ENCODE measurements at regions not wholly inside any gene's neighbourhood (a gene's known extent, or its start where the extent isn't known, plus 50 kb on each side); places are given as distances from the start of the nearest gene placed in this dataset.

GRCh38 chr5:158055111-158055501, 196.2 kb upstream of the CLINT1 start:
- H3K36me3 Mint-ChIP-seq (ENCODE audit: insufficient read depth), result no peaks in the 10 kb centered on the region
- peaks cover 11% of the 10 kb centered on the region for H3K27me3 Mint-ChIP-seq
- DNase-seq (ENCODE audit: low spot score, unreplicated experiment), result no peak
- H3K4me3 Mint-ChIP-seq (ENCODE audit: low read depth), result no peak overlapping the region
- H3K9me3 Mint-ChIP-seq (ENCODE audit: low read depth), result no peaks in the 10 kb centered on the region
- no peak for TF ChIP-seq CTCF (IDR thresholded peaks at IDR 0.05; ENCODE audit: unreplicated experiment)
- H3K4me1 Mint-ChIP-seq (ENCODE audit: low read depth), result peaks cover 17% of the 10 kb centered on the region
- peak overlapping the region; percentile 19 for H3K27ac Mint-ChIP-seq

GRCh38 chr5:158054223-158055110, 195.5 kb upstream of the CLINT1 start:
- H3K27me3 Mint-ChIP-seq, result peaks cover 11% of the 10 kb centered on the region
- H3K4me1 Mint-ChIP-seq (ENCODE audit: low read depth), result peaks cover 17% of the 10 kb centered on the region
- no peak for DNase-seq (ENCODE audit: low spot score, unreplicated experiment)
- TF ChIP-seq CTCF (IDR thresholded peaks at IDR 0.05; ENCODE audit: unreplicated experiment), result no peak
- no peaks in the 10 kb centered on the region for H3K9me3 Mint-ChIP-seq (ENCODE audit: low read depth)
- peak overlapping the region; percentile 19 for H3K27ac Mint-ChIP-seq
- no peaks in the 10 kb centered on the region for H3K36me3 Mint-ChIP-seq (ENCODE audit: insufficient read depth)
- no peak overlapping the region for H3K4me3 Mint-ChIP-seq (ENCODE audit: low read depth)

GRCh38 chr5:158051036-158051435, 192.1 kb upstream of the CLINT1 start:
- Mint-ChIP-seq H3K4me3 (ENCODE audit: low read depth) (no peak overlapping the region), H3K27ac (no peak overlapping the region), H3K27me3 (peaks cover 2% of the 10 kb centered on the region), H3K36me3 (ENCODE audit: insufficient read depth) (no peaks in the 10 kb centered on the region), H3K9me3 (ENCODE audit: low read depth) (no peaks in the 10 kb centered on the region), H3K4me1 (ENCODE audit: low read depth) (peaks cover 17% of the 10 kb centered on the region)
- no peak for DNase-seq (ENCODE audit: low spot score, unreplicated experiment)
- TF ChIP-seq CTCF (IDR thresholded peaks at IDR 0.05; ENCODE audit: unreplicated experiment), result no peak

GRCh38 chr5:158050421-158050820, 191.5 kb upstream of the CLINT1 start:
- Mint-ChIP-seq H3K36me3 (ENCODE audit: insufficient read depth) (no peaks in the 10 kb centered on the region), H3K27me3 (peaks cover 2% of the 10 kb centered on the region), H3K9me3 (ENCODE audit: low read depth) (no peaks in the 10 kb centered on the region), H3K4me3 (ENCODE audit: low read depth) (no peak overlapping the region), H3K4me1 (ENCODE audit: low read depth) (peaks cover 17% of the 10 kb centered on the region), H3K27ac (no peak overlapping the region)
- no peak for DNase-seq (ENCODE audit: low spot score, unreplicated experiment)
- no peak for TF ChIP-seq CTCF (IDR thresholded peaks at IDR 0.05; ENCODE audit: unreplicated experiment)

GRCh38 chr5:158049459-158049858, 190.5 kb upstream of the CLINT1 start:
- Mint-ChIP-seq H3K9me3 (ENCODE audit: low read depth) (no peaks in the 10 kb centered on the region), H3K36me3 (ENCODE audit: insufficient read depth) (no peaks in the 10 kb centered on the region), H3K4me1 (ENCODE audit: low read depth) (peaks cover 9% of the 10 kb centered on the region), H3K27ac (no peak overlapping the region), H3K4me3 (ENCODE audit: low read depth) (no peak overlapping the region), H3K27me3 (peaks cover 2% of the 10 kb centered on the region)
- TF ChIP-seq CTCF (IDR thresholded peaks at IDR 0.05; ENCODE audit: unreplicated experiment), result no peak
- no peak for DNase-seq (ENCODE audit: low spot score, unreplicated experiment)
